EL (cell line): ENCODE measurements at regions not wholly inside any gene's neighbourhood (a gene's known extent, or its start where the extent isn't known, plus 50 kb on each side); places are given as distances from the start of the nearest gene placed in this dataset.
"Not testable (repeated sequence)": the region's sequence is repeated elsewhere in the genome, so short reads cannot be mapped to it uniquely, and the experiment has no call there.

Source experiments
- DNase-seq: peaks from one replicate; pipeline ENCODE4 v3.0.0-alpha.2; 2016

DNA sequence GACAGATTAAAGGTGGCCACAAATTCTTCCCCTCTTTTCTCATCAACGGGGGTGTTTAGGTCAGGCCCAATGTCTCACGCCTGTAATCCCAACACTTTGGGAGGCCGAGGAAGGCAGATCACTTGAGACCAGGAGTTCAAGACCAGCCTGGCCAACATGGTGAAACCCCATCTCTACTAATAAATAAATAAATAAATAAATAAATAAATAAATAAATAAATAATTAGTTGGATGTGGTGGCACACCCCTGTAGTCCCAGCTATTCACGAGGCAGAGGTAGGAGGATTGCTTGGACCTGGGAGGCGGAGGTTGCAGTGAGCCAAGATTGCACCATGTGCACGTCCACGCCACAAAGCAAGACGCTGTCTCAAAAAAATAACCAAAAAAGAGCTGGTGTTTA is 180.7 kb downstream of the FASLG start:
- not testable (repeated sequence) for DNase-seq

DNA sequence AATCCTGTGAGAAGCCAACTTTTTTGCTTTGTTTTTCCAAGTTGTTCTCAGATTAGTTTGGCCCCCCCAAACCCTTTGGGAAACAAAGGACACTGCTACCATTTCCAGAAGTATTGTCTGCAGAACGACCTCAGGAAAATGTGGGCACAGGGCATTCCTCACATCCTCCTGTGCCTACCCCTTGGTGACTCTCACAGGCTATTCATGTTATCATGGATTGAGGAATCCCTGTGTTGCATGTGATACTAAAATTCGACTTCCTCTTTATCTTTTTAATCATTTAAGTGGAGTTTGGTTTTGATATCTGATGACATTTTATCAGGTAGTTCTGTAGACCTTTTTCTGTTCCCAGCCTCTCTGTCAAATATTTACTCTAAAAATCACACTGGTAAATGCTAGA is 184.5 kb downstream of the FASLG start:
- DNase-seq, result no peak

- DNase-seq, result no peak
Measured at GRCh38 chr1:172845371-172845770, 186.5 kb downstream of the FASLG start.

DNA sequence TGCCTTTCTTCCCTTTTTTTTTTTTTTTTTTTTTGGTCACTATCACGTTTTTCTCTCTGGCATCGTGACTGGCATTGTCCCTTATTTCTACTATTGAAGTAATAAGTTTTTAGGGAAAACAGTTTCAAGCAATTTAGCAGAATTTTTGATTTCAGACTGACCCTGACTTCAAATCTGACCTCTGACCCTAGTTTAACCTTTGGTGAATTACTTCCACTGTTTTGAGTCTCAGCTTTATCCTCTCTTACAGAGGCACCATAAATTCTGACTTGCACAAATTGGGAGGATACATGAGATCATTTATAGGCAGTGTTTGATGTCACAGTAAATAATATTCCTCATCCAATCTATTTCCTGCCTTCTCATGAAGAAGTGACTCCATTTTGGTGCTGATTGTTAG is 187.0 kb downstream of the FASLG start:
- DNase-seq, result no peak

- DNase-seq, result not testable (repeated sequence)
Measured at GRCh38 chr1:172847814-172848213, 188.9 kb downstream of the FASLG start.

DNA sequence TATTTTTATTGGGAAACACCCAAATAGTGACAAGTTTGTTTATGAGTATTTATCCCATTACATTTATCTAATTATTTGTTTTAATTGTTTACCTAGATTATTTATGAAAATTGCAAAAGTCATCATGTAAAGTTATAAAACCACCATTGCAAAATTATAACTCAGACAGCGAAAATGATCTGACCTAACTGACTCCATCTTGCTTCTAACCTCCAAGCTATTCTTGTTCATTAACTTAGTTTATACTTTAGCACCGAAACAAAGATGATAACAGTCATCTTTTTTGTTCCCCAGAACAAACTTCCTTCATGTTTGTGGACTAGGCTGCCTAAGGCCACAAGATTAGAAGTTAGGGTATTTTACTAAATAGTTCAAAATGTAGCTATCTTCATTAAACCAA is 190.8 kb downstream of the FASLG start:
- DNase-seq, result no peak

GRCh38 chr1:172851077-172851476 is 192.2 kb downstream of the FASLG start:
- no peak for DNase-seq

DNA sequence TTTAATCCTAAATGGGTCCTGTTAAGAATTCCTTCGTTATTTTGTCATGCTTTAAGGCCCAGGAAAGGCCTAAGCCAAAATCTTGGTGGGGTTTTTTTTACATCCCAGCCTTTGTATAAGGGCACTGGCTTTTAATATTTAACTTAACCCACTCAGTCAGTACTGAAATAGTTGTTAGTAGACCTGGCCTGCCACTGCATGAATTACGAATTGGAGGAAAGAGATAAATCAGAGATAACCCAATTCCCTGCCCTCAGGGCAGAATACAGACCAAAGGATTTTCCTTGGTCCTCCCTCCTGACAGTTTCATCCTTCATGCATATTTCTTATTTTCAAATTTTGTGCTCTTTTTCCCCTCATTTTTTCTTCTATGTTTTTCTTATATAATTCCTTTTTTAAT is 193.0 kb downstream of the FASLG start:
- peak; percentile 28 for DNase-seq

DNA sequence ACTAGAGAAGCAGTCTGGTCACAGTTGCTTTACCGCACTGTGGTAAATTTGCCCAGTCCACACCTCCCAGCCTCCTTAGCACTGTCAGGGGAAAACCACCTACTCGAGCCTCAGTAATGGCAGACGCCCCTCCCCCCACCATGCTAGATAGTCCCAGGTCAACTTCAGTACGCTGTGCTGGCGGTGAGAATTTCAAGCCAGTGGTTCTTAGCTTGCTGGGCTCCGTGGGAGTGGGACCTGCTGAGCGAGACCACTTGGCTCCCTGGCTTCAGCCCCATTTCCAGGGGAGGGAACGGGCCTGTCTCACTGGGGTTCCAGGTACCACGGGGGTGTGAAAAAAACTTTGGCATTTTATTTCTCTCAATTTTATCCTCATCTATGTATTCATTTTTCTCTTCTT is 194.8 kb downstream of the TNFSF18 start:
- not testable (repeated sequence) for DNase-seq

GRCh38 chr1:172863031-172863430 is 187.7 kb downstream of the TNFSF18 start:
- DNase-seq, result no peak

DNA sequence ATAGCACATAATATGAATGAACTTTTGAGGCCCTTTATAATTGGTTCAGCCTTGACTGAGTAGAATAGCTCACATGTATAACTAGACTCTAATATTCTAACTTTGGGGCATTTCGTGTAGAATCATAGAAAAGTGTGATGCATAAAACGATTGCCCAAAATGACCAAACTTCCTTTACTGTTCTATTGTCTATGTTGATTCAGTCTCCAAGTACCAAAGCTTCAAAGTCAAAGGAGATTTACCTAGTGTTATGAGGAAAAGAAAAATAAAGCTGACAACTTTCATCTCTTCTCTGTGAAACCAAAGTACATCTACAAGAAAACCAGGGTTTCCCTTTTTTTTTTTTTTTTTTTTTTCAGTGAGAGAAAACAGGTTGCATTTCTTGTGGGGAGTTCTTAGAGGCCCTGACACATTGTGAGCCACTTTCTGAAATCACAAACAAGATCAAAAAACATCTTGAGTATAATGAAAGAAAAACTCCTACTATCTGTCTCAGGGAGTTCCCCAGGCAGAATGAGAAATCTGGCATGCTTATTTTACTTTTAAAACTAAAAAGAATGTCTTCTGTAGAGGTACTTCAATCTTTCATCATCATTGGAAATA is 183.4 kb downstream of the TNFSF18 start:
- no peak for DNase-seq

GRCh38 chr1:172870901-172871606 is 179.7 kb downstream of the TNFSF18 start:
- peak; percentile 61 for DNase-seq

- DNase-seq, result peak; percentile 48
Measured at GRCh38 chr1:172874950-172875349, 175.8 kb downstream of the TNFSF18 start.

- no peak for DNase-seq
Measured at GRCh38 chr1:172875892-172876291, 174.8 kb downstream of the TNFSF18 start.

GRCh38 chr1:172882385-172882784 is 168.4 kb downstream of the TNFSF18 start:
- no peak for DNase-seq

DNA sequence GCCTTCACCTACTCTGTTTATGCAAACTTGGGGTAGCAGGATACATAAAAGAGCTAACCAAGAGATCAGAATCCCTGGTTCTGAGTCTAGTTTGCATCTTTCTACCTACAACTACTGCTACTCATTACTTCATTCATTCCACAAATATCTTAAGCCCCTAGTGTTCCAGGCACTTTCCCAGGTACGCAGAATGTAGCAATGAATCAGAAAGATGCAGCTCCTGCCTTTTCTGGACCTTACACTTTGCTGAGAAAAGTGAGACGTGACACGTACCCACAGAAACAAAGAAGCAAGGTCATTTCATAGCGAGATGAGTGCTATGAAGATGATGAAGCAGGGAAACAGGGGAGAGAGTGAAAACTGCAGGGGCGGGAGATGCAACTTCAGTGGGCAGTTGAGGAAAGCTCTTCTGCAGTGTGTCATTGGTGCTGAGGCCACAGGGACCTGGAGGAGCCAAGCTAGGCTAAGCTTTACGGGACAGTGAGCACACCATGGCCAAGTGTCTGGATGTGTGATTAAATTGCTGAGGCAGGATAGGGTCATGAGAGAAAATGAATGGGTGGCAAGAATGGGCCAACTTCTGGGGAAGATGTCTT is 167.9 kb downstream of the TNFSF18 start:
- no peak for DNase-seq

GRCh38 chr1:172883387-172883791 is 167.4 kb downstream of the TNFSF18 start:
- peak; percentile 49 for DNase-seq

DNA sequence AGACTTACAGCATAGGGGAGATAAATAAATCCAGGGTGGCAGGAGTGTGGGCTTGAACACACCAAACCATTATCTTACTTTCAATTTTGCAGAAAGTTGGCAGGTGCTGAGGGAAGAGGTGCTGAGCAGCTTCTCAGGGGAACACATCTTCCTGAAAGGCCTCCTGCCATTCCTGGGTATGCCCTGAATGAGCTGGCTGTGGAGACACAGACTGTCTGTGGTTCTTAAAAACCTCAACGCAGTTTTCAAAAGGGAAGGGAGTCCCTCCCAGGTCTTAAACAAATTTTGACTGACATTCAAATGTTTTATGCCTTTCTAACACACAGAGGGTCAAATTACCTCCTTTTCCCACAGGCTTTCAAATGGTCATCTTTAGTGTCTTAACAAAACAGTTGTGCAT is 166.9 kb downstream of the TNFSF18 start:
- DNase-seq, result no peak

DNA sequence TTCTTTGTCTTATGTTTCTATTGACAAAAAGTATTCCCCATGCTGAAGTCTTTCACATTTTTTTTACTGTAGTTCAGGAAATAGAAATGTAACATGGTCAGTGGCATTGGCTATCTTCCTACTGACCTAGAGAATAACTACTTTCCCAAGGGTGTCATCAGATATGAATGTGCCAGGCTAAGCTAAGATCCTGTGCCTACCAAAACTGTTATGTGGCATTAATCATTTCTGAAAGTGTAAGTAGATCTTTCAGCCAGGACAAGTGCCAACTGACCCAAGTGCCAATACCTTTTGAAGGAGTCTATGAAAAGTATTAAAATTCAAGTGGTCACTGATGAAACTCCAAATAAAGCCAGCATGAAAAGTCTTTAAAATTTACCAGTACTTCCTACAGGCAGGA is 165.3 kb downstream of the TNFSF18 start:
- peak; percentile 79 for DNase-seq

GRCh38 chr1:172885971-172886370 is 164.8 kb downstream of the TNFSF18 start:
- DNase-seq, result peak; percentile 66

DNA sequence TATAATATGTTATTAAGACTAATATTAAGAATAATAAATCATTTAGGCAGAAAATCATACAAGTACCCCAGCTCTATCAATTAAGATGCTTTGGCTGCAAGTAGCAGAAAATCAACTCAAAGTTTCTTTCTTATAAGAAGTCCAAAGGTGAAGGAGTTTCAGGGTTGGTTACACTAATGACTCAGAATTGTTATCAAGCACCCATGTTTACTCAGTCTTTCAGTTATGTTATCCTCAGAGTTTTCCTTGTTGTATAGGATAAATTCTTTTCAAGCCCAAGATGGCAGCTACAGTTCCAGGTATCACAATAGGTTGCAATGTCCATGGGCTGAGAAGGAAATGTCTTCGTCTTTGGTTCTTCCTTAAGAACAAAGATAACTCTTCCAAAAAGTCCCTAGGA is 163.6 kb downstream of the TNFSF18 start:
- DNase-seq, result no peak

DNA sequence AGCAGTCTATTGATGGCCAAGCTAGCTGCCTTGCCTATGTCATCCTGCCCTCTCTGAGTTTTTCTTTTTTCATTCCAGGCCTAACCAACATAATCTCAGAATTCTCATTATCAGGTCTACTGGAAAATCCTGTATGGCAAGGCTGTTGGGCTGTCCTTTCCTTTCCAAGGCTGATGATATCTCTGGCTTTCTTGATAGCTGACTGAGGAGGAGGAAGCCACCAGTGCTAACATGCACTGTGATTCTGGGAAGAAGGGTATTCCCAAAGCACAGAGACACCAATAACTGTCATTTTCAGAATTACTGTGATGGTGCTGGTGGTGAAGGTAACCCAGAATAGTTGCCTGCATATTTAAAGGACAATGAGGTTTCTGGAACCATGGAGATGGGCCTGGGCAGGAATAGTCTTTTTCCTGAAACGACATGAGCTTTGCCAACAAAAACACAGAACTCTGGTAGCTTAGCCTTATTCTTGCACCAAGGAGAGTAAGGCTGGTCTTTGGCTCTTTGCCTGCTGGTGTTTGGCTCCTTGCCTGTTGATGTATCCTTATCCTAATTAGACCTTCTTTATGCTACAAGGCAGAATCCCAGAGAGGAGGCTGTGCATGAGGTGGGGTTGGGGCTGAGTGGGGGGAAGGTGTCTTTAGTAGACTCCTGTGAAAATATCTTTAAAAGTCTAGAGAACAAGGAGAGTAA is 157.4 kb downstream of the TNFSF18 start:
- peak; percentile 59 for DNase-seq

GRCh38 chr1:172894349-172895049 is 156.2 kb downstream of the TNFSF18 start:
- no peak for DNase-seq
